H9 (cell line): ENCODE measurements at regions not wholly inside any gene's neighbourhood (a gene's known extent, or its start where the extent isn't known, plus 50 kb on each side); places are given as distances from the start of the nearest gene placed in this dataset.

Source experiments
- DNase-seq: peaks from one replicate; pipeline ENCODE4 v3.0.0-alpha.2; 2017
- H2AFZ ChIP-seq: one replicate; pipeline ENCODE4 v1.6.1; 2013; ENCODE audit warnings: mild to moderate bottlenecking, low read length, control low read depth, moderate library complexity
- H2AK5ac ChIP-seq: 2 replicates; pipeline ENCODE4 v1.6.1; 2013; ENCODE audit warnings: low read length, control low read depth, mixed read lengths; ENCODE audit not compliant: insufficient read length
- H2BK120ac ChIP-seq: one replicate; pipeline ENCODE4 v1.6.1; 2013; ENCODE audit warnings: low read depth, mild to moderate bottlenecking, low read length, control low read depth, inconsistent platforms; ENCODE audit not compliant: poor library complexity, severe bottlenecking
- H2BK12ac ChIP-seq: 2 replicates; pipeline ENCODE4 v1.6.1; 2013; ENCODE audit warnings: low read length, control low read depth, mixed read lengths, low read depth; ENCODE audit not compliant: insufficient read length
- H2BK15ac ChIP-seq: 2 replicates; pipeline ENCODE4 v1.6.1; 2013; ENCODE audit warnings: low read depth, low read length, control low read depth
- H2BK20ac ChIP-seq: one replicate; pipeline ENCODE4 v1.6.1; 2013; ENCODE audit warnings: low read depth, mild to moderate bottlenecking, low read length, control low read depth, inconsistent platforms; ENCODE audit not compliant: poor library complexity, severe bottlenecking
- H2BK5ac ChIP-seq: 2 replicates; pipeline ENCODE4 v1.6.1; 2013; ENCODE audit warnings: low read length, control low read depth, mixed read lengths; ENCODE audit not compliant: insufficient read length
- H3K14ac ChIP-seq: 2 replicates; pipeline ENCODE4 v1.6.1; 2013; ENCODE audit warnings: low read length, control low read depth; ENCODE audit not compliant: insufficient read depth
- H3K18ac ChIP-seq: 2 replicates; pipeline ENCODE4 v1.6.1; 2013; ENCODE audit warnings: low read depth, mild to moderate bottlenecking, mixed read lengths, low read length, control low read depth; ENCODE audit not compliant: insufficient read length
- H3K23ac ChIP-seq: 2 replicates; pipeline ENCODE4 v1.6.1; 2013; ENCODE audit warnings: low read length, control low read depth, mixed read lengths, low read depth; ENCODE audit not compliant: insufficient read length
- H3K23me2 ChIP-seq: 2 replicates; pipeline ENCODE4 v1.6.1; 2013; ENCODE audit warnings: low read depth, mild to moderate bottlenecking, mixed read lengths, low read length, control low read depth; ENCODE audit not compliant: insufficient read length, poor library complexity, severe bottlenecking
- H3K27ac ChIP-seq: 2 replicates; pipeline ENCODE4 v1.5.1; 2013; ENCODE audit warnings: low read length, control low read depth, mixed read lengths, low read depth; ENCODE audit not compliant: insufficient read length
- H3K27me3 ChIP-seq: 2 replicates; pipeline ENCODE4 v1.6.1; 2013; ENCODE audit warnings: low read length, control low read depth, inconsistent platforms; ENCODE audit not compliant: insufficient read depth
- H3K4ac ChIP-seq: 2 replicates; pipeline ENCODE4 v1.6.1; 2013; ENCODE audit warnings: low read depth, mild to moderate bottlenecking, control low read depth, inconsistent platforms, low read length, moderate library complexity
- H3K4me1 ChIP-seq: 2 replicates; pipeline ENCODE4 v1.6.1; 2013; ENCODE audit warnings: low read length, control low read depth, inconsistent platforms; ENCODE audit not compliant: insufficient read depth
- H3K4me2 ChIP-seq: 2 replicates; pipeline ENCODE4 v1.6.1; 2013; ENCODE audit warnings: low read length, control low read depth, mixed read lengths; ENCODE audit not compliant: insufficient read length, insufficient read depth
- H3K56ac ChIP-seq: 2 replicates; pipeline ENCODE4 v1.6.1; 2013; ENCODE audit warnings: low read depth, mild to moderate bottlenecking, mixed read lengths, low read length, control low read depth; ENCODE audit not compliant: insufficient read length
- H3K79me1 ChIP-seq: 2 replicates; pipeline ENCODE4 v1.6.1; 2013; ENCODE audit warnings: low read depth, mild to moderate bottlenecking, moderate library complexity, low read length, control low read depth, inconsistent platforms; ENCODE audit not compliant: insufficient read depth, poor library complexity, severe bottlenecking
- H3K79me2 ChIP-seq: 2 replicates; pipeline ENCODE4 v1.6.1; 2013; ENCODE audit warnings: low read length, control low read depth, inconsistent platforms; ENCODE audit not compliant: insufficient read depth
- H3K9ac ChIP-seq: 2 replicates; pipeline ENCODE4 v1.6.1; 2013; ENCODE audit warnings: low read length, control low read depth, mixed read lengths; ENCODE audit not compliant: insufficient read length; ENCODE audit errors: extremely low read depth
- H3K9me3 ChIP-seq: one replicate; pipeline ENCODE4 v1.6.1; 2013; ENCODE audit warnings: low read depth, low read length, inconsistent platforms; ENCODE audit not compliant: control insufficient read depth
- H3T11ph ChIP-seq: one replicate; pipeline ENCODE4 v1.6.1; 2013; ENCODE audit warnings: mild to moderate bottlenecking, low read length, control low read depth, inconsistent platforms
- H4K20me1 ChIP-seq: one replicate; pipeline ENCODE4 v1.6.1; 2013; ENCODE audit not compliant: control insufficient read depth, insufficient read length, insufficient read depth
- H4K5ac ChIP-seq: 2 replicates; pipeline ENCODE4 v1.6.1; 2013; ENCODE audit warnings: low read depth, mild to moderate bottlenecking, mixed read lengths, low read length, control low read depth; ENCODE audit not compliant: insufficient read length
- H4K8ac ChIP-seq: replicated peaks from 2 replicates; pipeline ENCODE4 v1.6.1; 2013; ENCODE audit warnings: low read length, control low read depth, mixed read lengths, low read depth; ENCODE audit not compliant: insufficient read length
- H4K91ac ChIP-seq: 2 replicates; pipeline ENCODE4 v1.6.1; 2013; ENCODE audit warnings: low read depth, mild to moderate bottlenecking, moderate library complexity, mixed read lengths, low read length, control low read depth; ENCODE audit not compliant: insufficient read length
- H3K27ac Mint-ChIP-seq, 3 experiments: 2 replicates in 2 of 3; 3 replicates in 1 of 3; pipeline ENCODE4 v1.8.0; 2020 to 2021; ENCODE audit warnings: mixed read lengths in 3 of 3, mild to moderate bottlenecking in 1 of 3, moderate library complexity in 1 of 3
- H3K27me3 Mint-ChIP-seq: 2 replicates; pipeline ENCODE4 v1.8.0; 2021; ENCODE audit warnings: low read depth, mild to moderate bottlenecking, moderate library complexity, mixed read lengths
- H3K36me3 Mint-ChIP-seq, 3 experiments: 2 replicates in 2 of 3; 3 replicates in 1 of 3; pipeline ENCODE4 v1.8.0; 2020 to 2021; ENCODE audit warnings: low read depth in 3 of 3, mixed read lengths in 3 of 3; ENCODE audit not compliant: insufficient read depth in 1 of 3
- H3K4me1 Mint-ChIP-seq, 2 experiments: 2 replicates each; pipeline ENCODE4 v1.8.0; 2020; ENCODE audit warnings: mixed read lengths in 2 of 2
- H3K4me3 Mint-ChIP-seq, 2 experiments: 2 replicates in 1 of 2; 3 replicates in 1 of 2; pipeline ENCODE4 v1.8.0; 2020 to 2021; ENCODE audit warnings: mild to moderate bottlenecking in 2 of 2, mixed read lengths in 2 of 2, moderate library complexity in 1 of 2
- H3K9me3 Mint-ChIP-seq, 2 experiments: 2 replicates in 1 of 2; 3 replicates in 1 of 2; pipeline ENCODE4 v1.8.0; 2020; ENCODE audit warnings: mild to moderate bottlenecking in 2 of 2, mixed read lengths in 2 of 2, moderate library complexity in 1 of 2
- CTCF ChIP-seq: fragments of 200-600 bp; sonication (generic); conservative IDR thresholded peaks from 3 replicates; pipeline ENCODE4 v1.8.0; 2021; ENCODE audit warnings: antibody characterized with exemption, mild to moderate bottlenecking

DNA sequence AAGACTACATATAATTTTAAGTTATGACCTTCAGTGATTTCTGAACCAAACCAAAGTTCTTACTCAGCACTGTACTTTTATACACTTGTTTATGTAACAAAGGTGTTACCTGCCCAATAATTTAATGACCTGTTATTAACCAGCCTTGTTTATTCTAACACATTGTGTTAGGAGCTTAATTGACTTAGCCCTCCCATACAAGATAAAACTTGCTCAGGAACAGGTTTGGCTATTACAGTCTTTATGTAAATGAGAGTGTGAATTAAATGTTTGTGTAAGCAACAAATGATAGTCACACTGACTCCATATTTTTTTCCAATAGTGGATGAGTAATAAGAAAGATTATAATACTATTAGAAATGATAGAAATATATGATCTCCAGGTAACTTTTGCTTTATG lies 51.8 kb upstream of the MYCBP2 start:
- H4K5ac ChIP-seq: no peak overlapping the region
- no peak overlapping the region for H2BK120ac ChIP-seq
- no peak for TF ChIP-seq CTCF
- no peaks in the 10 kb centered on the region for H3K9me3 ChIP-seq
- Mint-ChIP-seq H3K27me3 (no peaks in the 10 kb centered on the region; the same call in none of the 2 replicates), H3K4me1 (peaks cover 38% of the 10 kb centered on the region in 2 experiments), H3K27ac (no peak overlapping the region), H3K36me3 (no peaks in the 10 kb centered on the region), H3K4me3 (no peak overlapping the region), H3K9me3 (no peaks in the 10 kb centered on the region)
- H2BK12ac ChIP-seq: no peak overlapping the region
- no peak for DNase-seq
- H3K23me2 ChIP-seq: no peaks in the 10 kb centered on the region
- no peaks in the 10 kb centered on the region for H3K79me1 ChIP-seq
- no peak overlapping the region for H3K9ac ChIP-seq
- H3K27me3 ChIP-seq: no peaks in the 10 kb centered on the region; the same call in 1 of the 2 replicates
- H3K4me2 ChIP-seq: no peak overlapping the region
- H3K79me2 ChIP-seq: no peaks in the 10 kb centered on the region
- no peak overlapping the region for H3K27ac ChIP-seq
- no peak overlapping the region for H4K91ac ChIP-seq
- H3K56ac ChIP-seq: no peak overlapping the region
- no peak overlapping the region for H2AFZ ChIP-seq
- no peak overlapping the region for H3K18ac ChIP-seq
- H4K20me1 ChIP-seq: no peaks in the 10 kb centered on the region
- no peak overlapping the region for H3K14ac ChIP-seq
- peaks cover 4% of the 10 kb centered on the region; the same call in 1 of the 2 replicates for H3K4me1 ChIP-seq
- H3T11ph ChIP-seq: no peak overlapping the region
- no peak overlapping the region for H2BK5ac ChIP-seq
- no peak overlapping the region for H3K23ac ChIP-seq
- no peak overlapping the region for H3K4ac ChIP-seq
- no peak overlapping the region for H4K8ac ChIP-seq
- no peak overlapping the region for H2BK20ac ChIP-seq
- no peak overlapping the region for H2BK15ac ChIP-seq
- no peak overlapping the region for H2AK5ac ChIP-seq
